HG02852 (cell line): ENCODE measurements at regions not wholly inside any gene's neighbourhood (a gene's known extent, or its start where the extent isn't known, plus 50 kb on each side); places are given as distances from the start of the nearest gene placed in this dataset.
A peak's percentile ranks its signal among the peaks of the same experiment; 100 is the strongest.

Experiments used
- ATAC-seq: cut with Tn5 transposase; IDR thresholded peaks from one replicate; pipeline ENCODE4 v1.9.1; 2021; ENCODE audit warnings: mild to moderate bottlenecking, moderate library complexity; ENCODE audit not compliant: unreplicated experiment

GRCh38 chr2:144333143-144333555, 186.8 kb downstream of the ZEB2 start:
- no peak for ATAC-seq

GRCh38 chr2:144332356-144333142, 187.4 kb downstream of the ZEB2 start:
- peak; percentile 89 for ATAC-seq

GRCh38 chr2:144331674-144332355, 188.1 kb downstream of the ZEB2 start:
- peak; percentile 74 for ATAC-seq

GRCh38 chr2:144330951-144331673, 188.8 kb downstream of the ZEB2 start:
- no peak for ATAC-seq

GRCh38 chr2:144329472-144329871, 190.4 kb downstream of the ZEB2 start:
- no peak for ATAC-seq

- ATAC-seq: no peak
Observed at GRCh38 chr2:144328938-144329337, 191.0 kb downstream of the ZEB2 start.

- ATAC-seq: no peak
Observed at GRCh38 chr2:144326825-144327224, 193.1 kb downstream of the ZEB2 start.

GRCh38 chr2:144325086-144325485, 194.8 kb downstream of the ZEB2 start:
- ATAC-seq: peak; percentile 52

GRCh38 chr2:144324446-144325045, 195.4 kb downstream of the ZEB2 start:
- peak; percentile 45 for ATAC-seq

GRCh38 chr2:144323946-144324345, 196.0 kb downstream of the ZEB2 start:
- ATAC-seq: peak; percentile 60

- no peak for ATAC-seq
Observed at GRCh38 chr2:144322379-144322778, 197.5 kb downstream of the ZEB2 start.

GRCh38 chr2:144320491-144320890, 199.4 kb downstream of the ZEB2 start:
- no peak for ATAC-seq

GRCh38 chr2:144317071-144317738, 202.7 kb downstream of the ZEB2 start:
- ATAC-seq: no peak

- ATAC-seq: no peak
Observed at GRCh38 chr2:144310889-144311608, 208.9 kb downstream of the ZEB2 start.

GRCh38 chr2:144310484-144310883, 209.4 kb downstream of the ZEB2 start:
- no peak for ATAC-seq

GRCh38 chr2:144307711-144308110, 212.2 kb downstream of the ZEB2 start:
- ATAC-seq: no peak

- ATAC-seq: no peak
Observed at GRCh38 chr2:144304202-144304601, 215.7 kb downstream of the ZEB2 start.

GRCh38 chr2:144300632-144301031, 219.3 kb downstream of the ZEB2 start:
- no peak for ATAC-seq

- ATAC-seq: no peak
Observed at GRCh38 chr2:144290276-144290675, 229.6 kb downstream of the ZEB2 start.

GRCh38 chr2:144288438-144288837, 231.5 kb downstream of the ZEB2 start:
- no peak for ATAC-seq
